CD14-positive monocyte (primary cell): ENCODE measurements at regions not wholly inside any gene's neighbourhood (a gene's known extent, or its start where the extent isn't known, plus 50 kb on each side); places are given as distances from the start of the nearest gene placed in this dataset.

Source experiments
- DNase-seq, 3 donors: peaks; one replicate each; pipeline ENCODE4 v3.0.0-alpha.2; 2011 to 2022
- H2AFZ ChIP-seq: 2 replicates; pipeline ENCODE4 v1.6.0; 2012; ENCODE audit warnings: mild to moderate bottlenecking, low read depth, low read length, inconsistent platforms; ENCODE audit not compliant: insufficient read depth, poor library complexity, severe bottlenecking
- H3K27ac ChIP-seq, 2 donors: 1 replicate in 1 of 2; 2 replicates in 1 of 2; pipeline ENCODE4 v1.5.1; 2012 to 2013; ENCODE audit warnings: low read length in 2 of 2, control low read depth in 1 of 2, inconsistent platforms in 1 of 2, low read depth in 1 of 2, mild to moderate bottlenecking in 1 of 2
- H3K27me3 ChIP-seq, 2 donors: one replicate each; pipeline versions ENCODE4 v1.6.0 to v1.6.1; 2011 to 2013; ENCODE audit warnings: low read length in 2 of 2; ENCODE audit not compliant: control insufficient read depth in 2 of 2, insufficient read depth in 2 of 2
- H3K36me3 ChIP-seq, 2 donors: replicated peaks in 1 of 2; 1 replicate in 1 of 2; 2 replicates in 1 of 2; pipeline versions ENCODE4 v1.5.1 to v1.6.1; 2012 to 2013; ENCODE audit warnings: low read length in 2 of 2, control low read depth in 1 of 2, inconsistent platforms in 1 of 2, mild to moderate bottlenecking in 1 of 2; ENCODE audit not compliant: insufficient read depth in 2 of 2, control insufficient read depth in 1 of 2
- H3K4me1 ChIP-seq, 2 donors: 1 replicate in 1 of 2; 2 replicates in 1 of 2; pipeline versions ENCODE4 v1.5.1 to v1.6.1; 2012 to 2013; ENCODE audit warnings: low read length in 2 of 2, control low read depth in 1 of 2, inconsistent platforms in 1 of 2, mild to moderate bottlenecking in 1 of 2, moderate library complexity in 1 of 2; ENCODE audit not compliant: insufficient read depth in 2 of 2, control insufficient read depth in 1 of 2
- H3K4me2 ChIP-seq: replicated peaks from 2 replicates; pipeline ENCODE3; 2012; ENCODE audit warnings: low read length, moderate library complexity, mild to moderate bottlenecking; ENCODE audit not compliant: poor library complexity, severe bottlenecking; ENCODE audit errors: extremely low read depth
- H3K4me3 ChIP-seq, 3 experiments: fragments of 200-600 bp in 1 of 3; sonication (generic) in 1 of 3; replicated peaks in 1 of 3; 1 replicate in 2 of 3; 2 replicates in 1 of 3; pipeline ENCODE4 v1.5.1; 2011 to 2013; ENCODE audit warnings: low read length in 3 of 3, mild to moderate bottlenecking in 3 of 3, control low read depth in 2 of 3, low read depth in 2 of 3, inconsistent platforms in 1 of 3, moderate library complexity in 1 of 3
- H3K79me2 ChIP-seq: 2 replicates; pipeline ENCODE4 v1.6.0; 2012; ENCODE audit warnings: mild to moderate bottlenecking, control low read depth, inconsistent platforms, low read length, moderate library complexity; ENCODE audit not compliant: insufficient read depth
- H3K9ac ChIP-seq: 2 replicates; pipeline ENCODE4 v1.6.0; 2017; ENCODE audit warnings: low read length, mild to moderate bottlenecking; ENCODE audit not compliant: insufficient read depth, poor library complexity, severe bottlenecking
- H3K9me3 ChIP-seq, 2 donors: replicated peaks in 1 of 2; 1 replicate in 1 of 2; 2 replicates in 1 of 2; pipeline versions ENCODE4 v1.5.1 to v1.6.1; 2012 to 2013; ENCODE audit warnings: low read length in 2 of 2, control low read depth in 1 of 2; ENCODE audit not compliant: control insufficient read depth in 1 of 2, insufficient read depth in 1 of 2
- H4K20me1 ChIP-seq: 2 replicates; pipeline ENCODE4 v1.6.0; 2012; ENCODE audit warnings: mild to moderate bottlenecking, low read length, control low read depth, moderate library complexity; ENCODE audit not compliant: insufficient read depth
- H3K27ac Mint-ChIP-seq, 7 donors: one replicate each; pipeline ENCODE4 v1.8.0; 2020; ENCODE audit warnings: mild to moderate bottlenecking in 7 of 7, mixed read lengths in 7 of 7, moderate library complexity in 6 of 7, inconsistent platforms in 2 of 7
- H3K27me3 Mint-ChIP-seq, 3 donors: one replicate each; pipeline ENCODE4 v1.8.0; 2021 to 2022; ENCODE audit warnings: low read depth in 3 of 3, mild to moderate bottlenecking in 3 of 3, mixed read lengths in 3 of 3, moderate library complexity in 3 of 3, inconsistent platforms in 1 of 3
- H3K36me3 Mint-ChIP-seq, 2 donors: one replicate each; pipeline ENCODE4 v1.8.0; 2020; ENCODE audit warnings: mixed read lengths in 2 of 2, inconsistent platforms in 1 of 2, mild to moderate bottlenecking in 1 of 2
- H3K4me1 Mint-ChIP-seq: one replicate; pipeline ENCODE4 v1.8.0; 2020; ENCODE audit warnings: mild to moderate bottlenecking, mixed read lengths
- H3K4me3 Mint-ChIP-seq, 2 donors: one replicate each; pipeline ENCODE4 v1.8.0; 2020; ENCODE audit warnings: mild to moderate bottlenecking in 2 of 2, mixed read lengths in 2 of 2, moderate library complexity in 1 of 2
- H3K9me3 Mint-ChIP-seq, 7 donors: one replicate each; pipeline ENCODE4 v1.8.0; 2020 to 2022; ENCODE audit warnings: mixed read lengths in 7 of 7, mild to moderate bottlenecking in 6 of 7, moderate library complexity in 6 of 7, inconsistent platforms in 2 of 7
- WGBS: methylation state at CpG from one replicate; pipeline ENCODE4 v1.1.5; 2013; ENCODE audit warnings: missing lambda C conversion rate; ENCODE audit not compliant: insufficient coverage; 5-methylcytosine and 5-hydroxymethylcytosine counted together
- intact Hi-C, 2 donors: fragments of 100-400 bp; cut with micrococcal nuclease; formaldehyde crosslinking; loops; one replicate each; pipeline versions ENCODE4 v1.15.0 to v1.15.1; 2023
- TF ChIP-seq, protein P1 (sequence below): fragments of 200-600 bp; IDR thresholded peaks from one replicate; pipeline ENCODE4 v1.8.0; 2022; ENCODE audit warnings: antibody characterized with exemption, mild to moderate bottlenecking

DNA sequence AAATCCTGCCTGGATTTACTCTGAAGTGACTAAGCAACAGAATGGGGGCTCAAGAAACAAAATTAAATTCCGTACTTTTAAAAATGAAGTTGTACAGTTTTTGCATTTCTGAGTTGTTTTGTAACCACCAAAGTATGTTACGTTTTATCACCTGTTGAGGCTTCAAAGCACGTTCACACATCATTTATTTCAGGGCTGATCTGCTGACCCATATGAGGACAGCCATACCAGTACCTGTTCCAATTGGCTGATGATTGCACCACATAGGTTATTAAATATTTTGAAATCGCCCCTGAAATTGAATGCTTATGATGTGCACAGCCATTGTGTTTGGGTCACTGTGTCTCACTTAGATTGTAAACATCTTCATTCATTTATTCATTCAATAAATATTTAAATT, 72.0 kb upstream of the FLT1 start:
- no peak overlapping the region for H2AFZ ChIP-seq
- H3K4me1 Mint-ChIP-seq: peaks cover 31% of the 10 kb centered on the region
- H3K79me2 ChIP-seq: no peaks in the 10 kb centered on the region
- intact Hi-C loops: no loop called here
- no peak overlapping the region for H3K27ac Mint-ChIP-seq
- H3K36me3 Mint-ChIP-seq: no peaks in the 10 kb centered on the region
- H3K4me3 Mint-ChIP-seq: peak overlapping the region in 1 of 2 donors; percentile 28
- TF ChIP-seq, protein P1, sequence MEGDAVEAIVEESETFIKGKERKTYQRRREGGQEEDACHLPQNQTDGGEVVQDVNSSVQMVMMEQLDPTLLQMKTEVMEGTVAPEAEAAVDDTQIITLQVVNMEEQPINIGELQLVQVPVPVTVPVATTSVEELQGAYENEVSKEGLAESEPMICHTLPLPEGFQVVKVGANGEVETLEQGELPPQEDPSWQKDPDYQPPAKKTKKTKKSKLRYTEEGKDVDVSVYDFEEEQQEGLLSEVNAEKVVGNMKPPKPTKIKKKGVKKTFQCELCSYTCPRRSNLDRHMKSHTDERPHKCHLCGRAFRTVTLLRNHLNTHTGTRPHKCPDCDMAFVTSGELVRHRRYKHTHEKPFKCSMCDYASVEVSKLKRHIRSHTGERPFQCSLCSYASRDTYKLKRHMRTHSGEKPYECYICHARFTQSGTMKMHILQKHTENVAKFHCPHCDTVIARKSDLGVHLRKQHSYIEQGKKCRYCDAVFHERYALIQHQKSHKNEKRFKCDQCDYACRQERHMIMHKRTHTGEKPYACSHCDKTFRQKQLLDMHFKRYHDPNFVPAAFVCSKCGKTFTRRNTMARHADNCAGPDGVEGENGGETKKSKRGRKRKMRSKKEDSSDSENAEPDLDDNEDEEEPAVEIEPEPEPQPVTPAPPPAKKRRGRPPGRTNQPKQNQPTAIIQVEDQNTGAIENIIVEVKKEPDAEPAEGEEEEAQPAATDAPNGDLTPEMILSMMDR: no peak
- no peaks in the 10 kb centered on the region for H3K9me3 Mint-ChIP-seq
- peaks cover 15 to 16% of the 10 kb centered on the region in 2 donors for H3K4me1 ChIP-seq
- H3K4me2 ChIP-seq: no peak overlapping the region
- no peak overlapping the region for H3K27ac ChIP-seq
- no peaks in the 10 kb centered on the region for H4K20me1 ChIP-seq
- H3K27me3 ChIP-seq: no peaks in the 10 kb centered on the region
- no peak for DNase-seq
- no peak overlapping the region for H3K4me3 ChIP-seq
- H3K27me3 Mint-ChIP-seq: peaks cover 2 to 7% (median 5%) of the 10 kb centered on the region in 3 donors
- WGBS: 100% methylated on average over 3 of the region's 4 CpGs
- H3K9me3 ChIP-seq: no peaks in the 10 kb centered on the region
- no peaks in the 10 kb centered on the region for H3K36me3 ChIP-seq
- H3K9ac ChIP-seq: no peak overlapping the region

DNA sequence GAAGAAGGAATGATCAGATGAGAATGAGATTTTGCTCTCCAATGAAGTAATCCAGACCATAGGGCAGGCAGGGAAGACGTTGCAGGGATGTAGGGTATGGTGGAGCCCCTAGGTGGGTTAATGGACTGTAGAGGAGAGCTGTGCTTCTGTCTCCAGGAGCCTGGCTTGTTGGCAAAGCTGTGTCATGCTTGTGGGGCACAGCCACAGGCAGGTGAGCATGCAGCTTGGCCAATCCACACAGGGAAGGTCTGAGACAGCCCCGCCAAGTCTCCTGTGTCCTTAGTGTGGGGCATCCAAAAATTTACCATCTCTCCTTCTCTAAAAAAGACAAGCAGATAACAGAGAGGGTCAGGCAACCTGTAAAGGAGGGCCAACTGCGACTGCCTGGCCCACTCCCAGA, 71.4 kb upstream of the FLT1 start:
- no peaks in the 10 kb centered on the region for H3K9me3 ChIP-seq
- no peak overlapping the region for H3K4me3 ChIP-seq
- peak overlapping the region in 1 of 7 donors; percentile 11 for H3K27ac Mint-ChIP-seq
- H4K20me1 ChIP-seq: no peaks in the 10 kb centered on the region
- H3K4me1 ChIP-seq: peaks cover 14 to 16% of the 10 kb centered on the region in 2 donors
- H2AFZ ChIP-seq: no peak overlapping the region
- H3K79me2 ChIP-seq: no peaks in the 10 kb centered on the region
- DNase-seq: no peak
- peaks cover 31% of the 10 kb centered on the region for H3K4me1 Mint-ChIP-seq
- H3K4me3 Mint-ChIP-seq: no peak overlapping the region
- peaks cover 0 to 2% (median 0%) of the 10 kb centered on the region in 7 donors for H3K9me3 Mint-ChIP-seq
- H3K27ac ChIP-seq: no peak overlapping the region
- intact Hi-C loops: no loop called here
- TF ChIP-seq, protein P1: no peak
- WGBS: 93% methylated on average over 2 of the region's 3 CpGs
- no peak overlapping the region for H3K4me2 ChIP-seq
- H3K36me3 ChIP-seq: no peaks in the 10 kb centered on the region
- H3K36me3 Mint-ChIP-seq: no peaks in the 10 kb centered on the region
- H3K9ac ChIP-seq: no peak overlapping the region
- H3K27me3 ChIP-seq: no peaks in the 10 kb centered on the region
- H3K27me3 Mint-ChIP-seq: peaks cover 2 to 7% (median 5%) of the 10 kb centered on the region in 3 donors
